Transverse colon (tissue), 4 donors: ENCODE measurements at regions not wholly inside any gene's neighbourhood (a gene's known extent, or its start where the extent isn't known, plus 50 kb on each side); places are given as distances from the start of the nearest gene placed in this dataset.

Experiments used
- DNase-seq: peaks from one replicate; pipeline ENCODE4 v3.0.0-alpha.2; 2019
- H3K27ac ChIP-seq, 4 donors: fragments of 200-600 bp; sonication (generic); 2 replicates each; pipeline ENCODE4 v1.5.1; 2016 to 2018; ENCODE audit warnings: inconsistent platforms in 4 of 4
- H3K27me3 ChIP-seq: fragments of 200-600 bp; sonication (generic); 2 replicates; pipeline ENCODE4 v1.5.1; 2017; ENCODE audit warnings: inconsistent platforms
- H3K36me3 ChIP-seq, 4 donors: fragments of 200-600 bp; sonication (generic); 2 replicates each; pipeline ENCODE4 v1.5.1; 2017 to 2019; ENCODE audit warnings: inconsistent platforms in 4 of 4
- H3K4me1 ChIP-seq, 4 donors: fragments of 200-600 bp; sonication (generic); 2 replicates each; pipeline ENCODE4 v1.5.1; 2017 to 2020; ENCODE audit warnings: inconsistent platforms in 4 of 4
- H3K4me3 ChIP-seq, 4 donors: fragments of 200-600 bp; sonication (generic); 1 replicate in 1 of 4; 2 replicates in 3 of 4; pipeline versions ENCODE4 v1.5.1 to v1.6.1; 2017 to 2019; ENCODE audit warnings: inconsistent platforms in 4 of 4
- H3K9me3 ChIP-seq, 2 donors: fragments of 200-600 bp; sonication (generic); 2 replicates each; pipeline ENCODE4 v1.5.1; 2017 to 2019; ENCODE audit warnings: inconsistent platforms in 2 of 2
- CTCF ChIP-seq, 5 experiments: fragments of 200-600 bp in 3 of 5; fragments of 450-650 bp in 2 of 5; sonication (generic) in 3 of 5; IDR thresholded peaks; 1 replicate in 2 of 5; 2 replicates in 3 of 5; pipeline ENCODE4 v1.5.1; 2016 to 2017; ENCODE audit warnings: antibody characterized with exemption in 5 of 5, inconsistent platforms in 3 of 5, mild to moderate bottlenecking in 2 of 5, moderate library complexity in 1 of 5
- EP300 ChIP-seq: sonication (generic); formaldehyde crosslinking; IDR thresholded peaks from one replicate; pipeline ENCODE4 v1.6.1; 2017; ENCODE audit warnings: antibody characterized with exemption, low read depth
- POLR2A ChIP-seq: fragments of 450-650 bp; IDR thresholded peaks from one replicate; pipeline ENCODE4 v1.6.1; 2016; ENCODE audit warnings: antibody characterized with exemption, mild to moderate bottlenecking, moderate library complexity
- POLR2AphosphoS5 ChIP-seq, 3 donors: sonication (generic); formaldehyde crosslinking; IDR thresholded peaks; one replicate each; pipeline ENCODE4 v1.6.1; 2016; ENCODE audit warnings: antibody characterized with exemption in 3 of 3
- WGBS, 2 donors: methylation state at CpG; one replicate each; pipeline ENCODE4 v1.1.5; 2018; ENCODE audit warnings: low coverage in 1 of 2; 5-methylcytosine and 5-hydroxymethylcytosine counted together
- in situ Hi-C, 4 donors: fragments of 200-750 bp; cut with MboI; loops; one replicate each; pipeline versions ENCODE4 v1.15.0 to v1.15.1; 2017; ENCODE audit warnings: low sequenced_read_pairs in 3 of 4, low pct_ligation_motif_present in 1 of 4, low pct_unique_long_range_greater_than_20kb in 1 of 4
- intact Hi-C: fragments of 100-400 bp; cut with DNase I; formaldehyde crosslinking; loops from one replicate; pipeline ENCODE4 v1.15.1; 2023; ENCODE audit warnings: low total_unique reads

GRCh38 chr16:26969589-26970231, 97.0 kb upstream of the C16orf82 start:
- intact Hi-C loops (no loop called here), in situ Hi-C loops (no loop called here)
- WGBS, 2 donors: 84% methylated on average over 4 to 6 of the region's 6 CpGs
- no peak for TF ChIP-seq POLR2A
- no peak for TF ChIP-seq CTCF (IDR thresholded peaks at IDR 0.05)
- TF ChIP-seq EP300: no peak
- no peak for TF ChIP-seq POLR2AphosphoS5 (IDR thresholded peaks at IDR 0.05)
- Histone ChIP-seq H3K4me3 (no peak overlapping the region), H3K27me3 (no peaks in the 10 kb centered on the region), H3K4me1 (no peaks in the 10 kb centered on the region), H3K27ac (no peak overlapping the region), H3K36me3 (no peaks in the 10 kb centered on the region), H3K9me3 (no peaks in the 10 kb centered on the region)
- DNase-seq: no peak

- Histone ChIP-seq H3K27me3 (no peaks in the 10 kb centered on the region), H3K27ac (no peak overlapping the region), H3K4me3 (no peak overlapping the region), H3K36me3 (no peaks in the 10 kb centered on the region), H3K4me1 (no peaks in the 10 kb centered on the region), H3K9me3 (no peaks in the 10 kb centered on the region)
- intact Hi-C loops: no loop called here
- TF ChIP-seq EP300 (no peak), CTCF (IDR thresholded peaks at IDR 0.05) (no peak), POLR2A (no peak), POLR2AphosphoS5 (IDR thresholded peaks at IDR 0.05) (no peak)
- no peak for DNase-seq
- in situ Hi-C loops: no loop called here
- 90 to 93% methylated on average over 2 to 3 of the region's 3 CpGs for WGBS, 2 donors
These were observed 96.4 kb upstream of the C16orf82 start for GRCh38 chr16:26970292-26970691.

- no peak for TF ChIP-seq POLR2A
- no peak for TF ChIP-seq POLR2AphosphoS5 (IDR thresholded peaks at IDR 0.05)
- no peak for TF ChIP-seq EP300
- no peak for TF ChIP-seq CTCF (IDR thresholded peaks at IDR 0.05)
- 50 to 90% methylated on average over 2 to 5 of the region's 5 CpGs for whole genome bisulfite sequencing, 2 donors
- H3K27ac ChIP-seq: no peak overlapping the region
- intact Hi-C loops: no loop called here
- H3K4me3 ChIP-seq: no peak overlapping the region
- H3K36me3 ChIP-seq: no peaks in the 10 kb centered on the region
- no peaks in the 10 kb centered on the region for H3K9me3 ChIP-seq
- no peaks in the 10 kb centered on the region for H3K4me1 ChIP-seq
- no peaks in the 10 kb centered on the region for H3K27me3 ChIP-seq
- in situ Hi-C loops: no loop called here
- DNase-seq: no peak
These were observed 89.9 kb upstream of the C16orf82 start for GRCh38 chr16:26976873-26977272.

GRCh38 chr16:26981266-26981938, 85.3 kb upstream of the C16orf82 start:
- Histone ChIP-seq H3K4me3 (no peak overlapping the region), H3K36me3 (no peaks in the 10 kb centered on the region), H3K27ac (no peak overlapping the region), H3K27me3 (no peaks in the 10 kb centered on the region), H3K4me1 (no peaks in the 10 kb centered on the region), H3K9me3 (no peaks in the 10 kb centered on the region)
- DNase-seq: no peak
- 51 to 59% methylated on average over 2 to 8 of the region's 8 CpGs for WGBS, 2 donors
- intact Hi-C loops: no loop called here
- in situ Hi-C loops: no loop called here
- no peak for TF ChIP-seq POLR2A
- TF ChIP-seq EP300: no peak
- TF ChIP-seq CTCF (IDR thresholded peaks at IDR 0.05): no peak
- TF ChIP-seq POLR2AphosphoS5 (IDR thresholded peaks at IDR 0.05): no peak
